Stimulated activated CD4-positive, alpha-beta T cell treated with anti-CD3 and anti-CD28 coated beads, TNF-alpha, amount 100 ng/mL, for 48 hours (primary cell): ENCODE measurements at regions not wholly inside any gene's neighbourhood (a gene's known extent, or its start where the extent isn't known, plus 50 kb on each side); places are given as distances from the start of the nearest gene placed in this dataset.

Experiments used
- DNase-seq, 3 donors: peaks; one replicate each; pipeline ENCODE4 v3.0.0-alpha.2; 2020; ENCODE audit warnings: low read depth in 3 of 3

- DNase-seq: no peak
Observed at GRCh38 chr2:8197101-8197500, 484.8 kb upstream of the ID2 start.

- DNase-seq: no peak
Observed at GRCh38 chr2:8197825-8198224, 484.0 kb upstream of the ID2 start.

GRCh38 chr2:8198766-8199382, 483.0 kb upstream of the ID2 start:
- no peak for DNase-seq

GRCh38 chr2:8202132-8202531, 479.7 kb upstream of the ID2 start:
- no peak for DNase-seq

- DNase-seq: no peak
Observed at GRCh38 chr2:8203364-8203763, 478.5 kb upstream of the ID2 start.

GRCh38 chr2:8204711-8205110, 477.1 kb upstream of the ID2 start:
- no peak for DNase-seq

- no peak for DNase-seq
Observed at GRCh38 chr2:8209494-8209893, 472.4 kb upstream of the ID2 start.

GRCh38 chr2:8211384-8211783, 470.5 kb upstream of the ID2 start:
- DNase-seq: no peak

- no peak for DNase-seq
Observed at GRCh38 chr2:8212239-8212638, 469.6 kb upstream of the ID2 start.

- no peak for DNase-seq
Observed at GRCh38 chr2:8214036-8214615, 467.7 kb upstream of the ID2 start.

- DNase-seq: no peak
Observed at GRCh38 chr2:8215159-8215863, 466.5 kb upstream of the ID2 start.

GRCh38 chr2:8215982-8216381, 465.9 kb upstream of the ID2 start:
- no peak for DNase-seq

- DNase-seq: no peak
Observed at GRCh38 chr2:8216397-8216796, 465.5 kb upstream of the ID2 start.

- no peak for DNase-seq
Observed at GRCh38 chr2:8217468-8218030, 464.3 kb upstream of the ID2 start.

- DNase-seq: no peak
Observed at GRCh38 chr2:8219096-8219495, 462.8 kb upstream of the ID2 start.

GRCh38 chr2:8219631-8220355, 462.1 kb upstream of the ID2 start:
- no peak for DNase-seq

- no peak for DNase-seq
Observed at GRCh38 chr2:8222979-8223694, 458.7 kb upstream of the ID2 start.

- no peak for DNase-seq
Observed at GRCh38 chr2:8223695-8224346, 458.0 kb upstream of the ID2 start.

- no peak for DNase-seq
Observed at GRCh38 chr2:8224347-8225190, 457.3 kb upstream of the ID2 start.

GRCh38 chr2:8225266-8225665, 456.6 kb upstream of the ID2 start:
- no peak for DNase-seq
